Caco-2 (cell line): ENCODE measurements at regions not wholly inside any gene's neighbourhood (a gene's known extent, or its start where the extent isn't known, plus 50 kb on each side); places are given as distances from the start of the nearest gene placed in this dataset.

Experiments
- BruUV-seq: library from RNA; stranded (reverse); fragments of 400-500 nt; replicated peaks from 2 replicates; lab custom pipeline; 2021; lab: Mats Ljungman, UMichigan
- CTCF ChIA-PET: fragments of 300-600 bp; sonication (Branson Sonifier 250); formaldehyde crosslinking; loops from one replicate; lab custom pipeline; 2022; ENCODE audit warnings: antibody characterized with exemption; lab: Charles Lee
- POLR2A ChIA-PET: fragments of 300-600 bp; sonication (Branson Sonifier 250); formaldehyde crosslinking; loops from one replicate; lab custom pipeline; 2022; ENCODE audit warnings: antibody characterized with exemption; lab: Charles Lee
- DNase-seq, 2 experiments: peaks; one replicate each; pipeline versions ENCODE4 v3.0.0 to v3.0.0-alpha.2; 2020 to 2022
- H3K27me3 ChIP-seq: replicated peaks from 2 replicates; pipeline ENCODE4 v1.6.0; 2011; ENCODE audit warnings: low read length; ENCODE audit not compliant: control insufficient read depth, insufficient read depth
- H3K36me3 ChIP-seq: 2 replicates; pipeline ENCODE4 v1.5.1; 2011; ENCODE audit warnings: low read length; ENCODE audit not compliant: control insufficient read depth, insufficient read depth
- H3K4me1 ChIP-seq: fragments of 250-450 bp; sonication (Bioruptor Pico); 2 replicates; pipeline ENCODE4 v1.5.1; 2020; ENCODE audit warnings: mild to moderate bottlenecking
- H3K4me3 ChIP-seq: 2 replicates; pipeline ENCODE4 v1.5.1; 2011; ENCODE audit warnings: low read depth, mild to moderate bottlenecking, control low read depth, low read length
- H3K9me3 ChIP-seq: fragments of 250-450 bp; sonication (Bioruptor Pico); 2 replicates; pipeline ENCODE4 v1.5.1; 2020; ENCODE audit warnings: mild to moderate bottlenecking, moderate library complexity
- H3K27ac Mint-ChIP-seq: one replicate; pipeline ENCODE4 v1.8.0; 2022; ENCODE audit warnings: mixed read lengths; ENCODE audit not compliant: unreplicated experiment
- H3K27me3 Mint-ChIP-seq: one replicate; pipeline ENCODE4 v1.8.0; 2022; ENCODE audit warnings: mixed read lengths; ENCODE audit not compliant: insufficient read depth, unreplicated experiment
- H3K36me3 Mint-ChIP-seq: one replicate; pipeline ENCODE4 v1.8.0; 2022; ENCODE audit warnings: mild to moderate bottlenecking, mixed read lengths; ENCODE audit not compliant: insufficient read depth, unreplicated experiment
- H3K4me1 Mint-ChIP-seq: one replicate; pipeline ENCODE4 v1.8.0; 2022; ENCODE audit warnings: low read depth, mixed read lengths; ENCODE audit not compliant: unreplicated experiment
- H3K4me3 Mint-ChIP-seq: one replicate; pipeline ENCODE4 v1.8.0; 2022; ENCODE audit warnings: mild to moderate bottlenecking, moderate library complexity, mixed read lengths; ENCODE audit not compliant: unreplicated experiment
- H3K9me3 Mint-ChIP-seq: one replicate; pipeline ENCODE4 v1.8.0; 2022; ENCODE audit warnings: mixed read lengths; ENCODE audit not compliant: unreplicated experiment
- intact Hi-C: fragments of 100-400 bp; cut with micrococcal nuclease; formaldehyde crosslinking; loops from one replicate; pipeline ENCODE4 v1.10.0; 2022; ENCODE audit not compliant: unreplicated experiment
- TF ChIP-seq, protein P1 (sequence below), 2 experiments: fragments of 200-600 bp in 1 of 2; IDR thresholded peaks; 1 replicate in 1 of 2; 2 replicates in 1 of 2; pipeline versions ENCODE4 v1.5.1 to v1.8.0; 2011 to 2022; ENCODE audit warnings: antibody characterized with exemption in 1 of 2, control low read depth in 1 of 2, inconsistent platforms in 1 of 2, low read depth in 1 of 2, low read length in 1 of 2, mild to moderate bottlenecking in 1 of 2, moderate library complexity in 1 of 2; ENCODE audit not compliant: insufficient read depth in 1 of 2, severe bottlenecking in 1 of 2, unreplicated experiment in 1 of 2

- Histone ChIP-seq H3K9me3 (no peaks in the 10 kb centered on the region), H3K27me3 (no peaks in the 10 kb centered on the region), H3K36me3 (no peaks in the 10 kb centered on the region), H3K4me3 (no peak overlapping the region), H3K4me1 (0 out of 2 replicates have a peak, but pooled peaks cover 3% of the 10 kb centered on the region)
- H3K4me3 Mint-ChIP-seq: no peak overlapping the region
- no peaks in the 10 kb centered on the region for H3K36me3 Mint-ChIP-seq
- no peak for DNase-seq
- intact Hi-C loops: no loop called here
- no TSS peak for BruUV-seq
- no peak overlapping the region for H3K27ac Mint-ChIP-seq
- H3K9me3 Mint-ChIP-seq: no peaks in the 10 kb centered on the region
- peaks cover 2% of the 10 kb centered on the region for H3K27me3 Mint-ChIP-seq
- H3K4me1 Mint-ChIP-seq: no peaks in the 10 kb centered on the region
- ChIA-PET CTCF (no interaction called here), POLR2A (no interaction called here)
- TF ChIP-seq, protein P1, sequence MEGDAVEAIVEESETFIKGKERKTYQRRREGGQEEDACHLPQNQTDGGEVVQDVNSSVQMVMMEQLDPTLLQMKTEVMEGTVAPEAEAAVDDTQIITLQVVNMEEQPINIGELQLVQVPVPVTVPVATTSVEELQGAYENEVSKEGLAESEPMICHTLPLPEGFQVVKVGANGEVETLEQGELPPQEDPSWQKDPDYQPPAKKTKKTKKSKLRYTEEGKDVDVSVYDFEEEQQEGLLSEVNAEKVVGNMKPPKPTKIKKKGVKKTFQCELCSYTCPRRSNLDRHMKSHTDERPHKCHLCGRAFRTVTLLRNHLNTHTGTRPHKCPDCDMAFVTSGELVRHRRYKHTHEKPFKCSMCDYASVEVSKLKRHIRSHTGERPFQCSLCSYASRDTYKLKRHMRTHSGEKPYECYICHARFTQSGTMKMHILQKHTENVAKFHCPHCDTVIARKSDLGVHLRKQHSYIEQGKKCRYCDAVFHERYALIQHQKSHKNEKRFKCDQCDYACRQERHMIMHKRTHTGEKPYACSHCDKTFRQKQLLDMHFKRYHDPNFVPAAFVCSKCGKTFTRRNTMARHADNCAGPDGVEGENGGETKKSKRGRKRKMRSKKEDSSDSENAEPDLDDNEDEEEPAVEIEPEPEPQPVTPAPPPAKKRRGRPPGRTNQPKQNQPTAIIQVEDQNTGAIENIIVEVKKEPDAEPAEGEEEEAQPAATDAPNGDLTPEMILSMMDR (IDR thresholded peaks at IDR 0.05; ENCODE audit: insufficient read depth in 1 of 2, low read depth in 1 of 2, low read length in 1 of 2, severe bottlenecking in 1 of 2, unreplicated experiment in 1 of 2): no peak
These were observed 1893.3 kb upstream of the WWC1 start for GRCh38 chr5:166398131-166398530.

DNA sequence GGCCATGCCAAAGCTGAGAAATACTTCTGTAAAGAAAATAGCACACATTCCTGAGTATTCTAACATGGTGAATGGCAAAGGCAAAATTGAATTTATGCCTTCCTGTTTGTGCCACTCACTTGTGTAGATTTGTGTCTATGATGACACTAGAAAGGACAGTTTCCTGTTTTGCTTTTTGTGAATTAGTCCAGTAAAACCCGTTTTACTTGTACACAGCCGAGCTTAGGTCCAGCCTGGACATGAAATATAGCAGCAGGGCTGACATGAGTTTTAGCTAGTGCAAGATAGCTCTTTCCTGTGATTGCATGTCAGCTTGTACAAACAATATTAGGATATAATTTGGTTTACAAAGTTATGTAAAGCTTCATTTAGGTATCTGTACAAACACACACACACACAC lies 1891.7 kb upstream of the WWC1 start:
- ChIA-PET POLR2A (no interaction called here), CTCF (no interaction called here)
- BruUV-seq: no TSS peak
- Mint-ChIP-seq H3K4me3 (no peak overlapping the region), H3K27ac (no peak overlapping the region), H3K36me3 (no peaks in the 10 kb centered on the region), H3K9me3 (no peaks in the 10 kb centered on the region), H3K4me1 (no peaks in the 10 kb centered on the region), H3K27me3 (peaks cover 2% of the 10 kb centered on the region)
- intact Hi-C loops: no loop called here
- no peak for DNase-seq
- Histone ChIP-seq H3K4me1 (0 out of 2 replicates have a peak, but pooled peaks cover 3% of the 10 kb centered on the region), H3K4me3 (no peak overlapping the region), H3K36me3 (no peaks in the 10 kb centered on the region), H3K27me3 (no peaks in the 10 kb centered on the region), H3K9me3 (no peaks in the 10 kb centered on the region)
- TF ChIP-seq, protein P1 (IDR thresholded peaks at IDR 0.05; ENCODE audit: insufficient read depth in 1 of 2, low read depth in 1 of 2, low read length in 1 of 2, severe bottlenecking in 1 of 2, unreplicated experiment in 1 of 2): no peak

DNA sequence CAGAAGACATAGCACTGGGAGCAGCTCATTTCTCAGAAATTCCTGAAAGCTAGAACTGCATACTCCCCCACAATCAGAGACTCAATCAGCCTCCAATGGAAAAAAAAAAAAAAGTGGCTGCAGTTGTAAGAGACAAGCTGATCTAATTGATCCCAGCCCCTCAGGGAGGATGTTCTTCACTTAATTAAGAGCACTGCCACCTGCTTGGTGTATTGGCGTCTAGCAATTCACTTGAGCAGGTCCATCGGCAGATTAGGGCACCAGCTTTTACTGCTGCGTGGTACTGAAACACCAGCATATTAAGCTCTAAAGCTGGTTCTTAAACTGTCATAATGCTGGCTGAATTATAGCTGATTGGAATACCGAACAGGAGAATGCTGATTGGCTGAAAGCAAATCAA lies 1890.1 kb upstream of the WWC1 start:
- peaks cover 5% of the 10 kb centered on the region for H3K27me3 Mint-ChIP-seq
- H3K9me3 ChIP-seq: no peaks in the 10 kb centered on the region

More for the DNA sequence above, 1890.1 kb upstream of the WWC1 start:
- H3K4me3 Mint-ChIP-seq: no peak overlapping the region
- H3K27ac Mint-ChIP-seq: no peak overlapping the region
- Histone ChIP-seq H3K36me3 (no peaks in the 10 kb centered on the region), H3K4me1 (0 out of 2 replicates have a peak, but pooled peaks cover 3% of the 10 kb centered on the region), H3K27me3 (no peaks in the 10 kb centered on the region), H3K4me3 (no peak overlapping the region)
- no peak for DNase-seq
- CTCF ChIA-PET: no interaction called here
- intact Hi-C loops: no loop called here
- no peaks in the 10 kb centered on the region for H3K9me3 Mint-ChIP-seq
- POLR2A ChIA-PET: no interaction called here
- H3K4me1 Mint-ChIP-seq: no peaks in the 10 kb centered on the region
- BruUV-seq: no TSS peak
- TF ChIP-seq, protein P1 (IDR thresholded peaks at IDR 0.05; ENCODE audit: insufficient read depth in 1 of 2, low read depth in 1 of 2, low read length in 1 of 2, severe bottlenecking in 1 of 2, unreplicated experiment in 1 of 2): no peak
- H3K36me3 Mint-ChIP-seq: no peaks in the 10 kb centered on the region
